SKM-1 treated with dmso at 0.1 percent for 144 hours (cell line): ENCODE measurements at regions not wholly inside any gene's neighbourhood (a gene's known extent, or its start where the extent isn't known, plus 50 kb on each side); places are given as distances from the start of the nearest gene placed in this dataset.

ENCODE experiments used
- DNase-seq: peaks from one replicate; lab custom pipeline; 2025; ENCODE audit not compliant: unreplicated experiment; lab: John Stamatoyannopoulos, UW

DNA sequence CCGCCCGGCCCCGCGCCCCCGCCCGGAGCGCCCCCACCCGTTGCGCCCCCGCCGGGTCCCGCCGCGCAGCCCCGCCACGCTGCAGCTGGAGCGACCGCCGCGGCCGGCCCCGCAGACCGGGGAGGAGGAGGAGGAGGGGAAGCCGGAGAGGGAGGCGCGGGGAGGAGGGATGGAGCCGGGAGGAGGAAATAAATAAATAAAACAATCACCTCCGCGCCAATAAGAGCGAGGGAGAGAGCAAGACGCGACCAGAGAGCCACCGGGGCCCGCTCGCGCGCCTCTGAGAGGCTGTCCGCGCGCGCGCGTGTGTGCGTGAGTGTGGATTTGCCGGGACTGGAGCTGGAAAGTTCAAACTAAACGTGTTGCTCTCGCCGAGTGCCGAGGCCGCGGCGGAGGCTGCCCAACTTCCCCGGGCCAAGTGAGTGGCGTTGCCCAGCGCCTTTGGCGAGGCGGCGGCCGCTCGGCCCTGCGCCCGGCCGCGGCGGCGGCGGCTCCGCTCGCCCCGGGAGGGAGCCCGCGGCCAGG is 2184.4 kb upstream of the TENM3 start:
- DNase-seq = peak; percentile 41

DNA sequence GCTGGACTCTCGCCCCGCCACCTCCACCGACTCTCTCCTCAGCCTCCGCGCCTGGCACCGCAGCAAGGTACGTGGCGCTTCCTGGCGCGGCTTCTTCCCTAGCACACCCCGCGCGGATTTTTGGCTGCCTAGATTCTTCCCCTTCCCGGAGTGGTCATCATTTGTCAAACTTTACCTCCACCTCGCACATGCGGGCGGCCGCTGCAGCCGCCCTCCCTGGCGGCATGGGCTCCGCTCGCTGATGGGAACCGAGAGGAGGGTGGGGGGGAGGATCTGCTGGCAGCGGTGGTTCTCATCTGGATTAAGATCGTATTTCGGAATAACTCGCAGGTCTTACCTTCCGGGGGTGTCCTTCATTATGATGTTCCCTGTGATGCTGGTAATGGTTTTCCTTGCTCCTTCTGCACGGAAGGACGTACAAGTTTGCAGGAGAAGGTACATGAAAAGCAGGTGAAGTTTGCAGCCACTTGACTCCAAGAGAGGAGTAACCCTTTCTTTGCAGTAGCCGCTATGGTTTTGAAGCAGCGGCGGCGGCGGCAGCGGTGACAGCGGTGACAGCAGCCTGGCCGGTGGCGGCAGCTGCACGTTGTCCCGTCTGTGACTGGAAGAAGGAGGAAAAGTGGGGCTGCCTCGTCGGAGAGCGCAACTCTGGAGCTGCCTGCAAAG is 2183.9 kb upstream of the TENM3 start:
- peak; percentile 19 for DNase-seq

DNA sequence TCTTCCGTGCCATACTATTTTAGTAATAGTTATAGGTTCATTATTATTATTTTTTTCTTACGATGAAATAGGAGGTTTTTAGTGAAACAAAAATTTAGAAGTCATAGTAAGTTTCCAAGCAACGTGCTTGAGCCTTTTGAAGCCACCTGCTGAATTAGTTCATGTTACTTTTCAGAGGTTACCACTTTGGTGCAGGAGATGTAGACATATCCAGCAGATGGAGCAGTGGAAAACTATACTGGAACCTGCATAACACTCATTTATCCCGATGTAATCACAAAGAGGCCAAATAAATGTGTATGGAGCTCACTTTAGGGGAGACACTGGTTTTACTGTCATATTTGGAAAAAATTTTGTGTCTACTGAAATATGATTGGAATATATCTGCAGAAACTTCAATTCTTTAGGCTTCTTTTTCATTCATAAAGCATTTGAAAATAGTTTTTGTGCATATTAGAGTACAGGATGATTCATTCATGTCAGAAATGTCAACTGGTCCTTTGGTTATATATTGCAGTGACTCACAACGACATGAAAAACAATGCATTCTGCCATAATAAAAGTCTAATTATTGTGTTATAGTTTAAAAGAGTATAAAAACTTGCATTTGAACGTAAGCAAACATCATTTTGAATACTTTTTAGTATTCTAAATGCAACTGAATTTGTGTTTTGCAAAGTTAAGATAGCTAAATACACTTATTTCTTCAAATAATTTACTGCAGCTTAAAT is 2182.9 kb upstream of the TENM3 start:
- DNase-seq = no peak

DNA sequence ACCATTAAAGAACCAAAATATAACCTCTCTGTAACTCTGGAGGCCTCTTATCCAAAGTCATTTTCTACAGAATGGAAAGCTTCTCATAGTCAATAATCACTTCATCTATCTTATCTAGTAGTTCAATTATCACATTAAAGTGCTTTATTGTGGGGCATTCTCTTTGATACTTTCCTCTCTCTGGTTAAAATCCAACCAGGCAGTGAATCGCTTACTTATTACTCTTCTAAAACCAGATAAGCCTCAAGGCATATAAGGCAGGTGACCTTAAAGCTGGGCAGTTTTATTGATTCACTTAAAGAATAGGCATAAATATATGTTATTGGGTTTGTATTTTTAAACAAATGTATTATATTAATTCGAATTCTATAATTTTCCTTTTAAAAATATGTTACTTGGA is 2162.1 kb upstream of the TENM3 start:
- DNase-seq = no peak

DNA sequence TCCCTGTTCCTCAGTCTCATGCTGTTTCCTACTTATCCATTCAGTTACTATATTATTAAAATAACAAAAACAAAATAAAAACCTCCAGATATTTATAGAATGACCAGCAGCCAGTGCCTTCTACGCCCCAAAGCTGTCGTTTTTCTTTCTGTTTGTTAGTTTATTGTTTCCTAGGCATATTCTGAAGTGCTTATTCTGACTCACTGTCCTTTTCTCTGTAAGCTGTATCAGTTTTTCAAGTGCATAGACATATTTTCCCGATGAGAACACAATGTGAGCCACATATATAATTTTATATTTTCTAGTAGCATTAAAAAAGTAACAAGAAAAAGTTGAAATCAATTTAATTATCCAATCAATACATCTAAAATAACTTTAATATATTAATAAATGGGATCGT is 2158.6 kb upstream of the TENM3 start:
- no peak for DNase-seq

DNA sequence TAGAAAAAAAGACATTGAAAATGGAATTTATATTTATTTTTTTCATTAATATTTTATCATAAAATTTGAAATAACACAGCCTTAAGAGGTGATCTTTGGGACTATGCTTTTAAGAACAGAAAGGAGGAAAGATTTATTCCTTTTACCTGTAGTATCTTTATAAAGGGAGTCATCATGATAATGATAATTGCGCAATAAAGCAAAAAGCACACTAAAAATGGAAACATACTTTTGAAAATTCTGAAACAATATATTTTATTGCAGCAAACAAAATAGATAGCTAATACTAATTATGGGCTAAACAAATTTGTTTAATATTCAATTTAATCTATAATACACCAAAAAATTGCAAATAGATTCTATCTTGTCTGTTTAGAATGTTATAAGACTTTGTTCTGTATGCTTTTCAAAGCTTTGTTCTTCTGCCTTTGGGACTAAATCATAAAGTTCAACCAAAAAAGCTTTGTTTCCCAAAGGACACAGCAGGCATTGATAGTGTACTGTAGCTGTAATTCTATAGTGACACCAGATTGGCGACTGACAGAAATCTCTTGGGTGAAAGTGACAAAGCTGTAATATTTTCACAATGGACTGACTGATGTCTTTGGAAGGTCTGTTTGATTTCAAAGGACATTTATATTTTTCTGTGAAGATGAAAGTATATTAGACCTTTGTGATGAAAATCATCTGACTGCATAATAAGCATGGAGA is 2156.6 kb upstream of the TENM3 start:
- DNase-seq = no peak

DNA sequence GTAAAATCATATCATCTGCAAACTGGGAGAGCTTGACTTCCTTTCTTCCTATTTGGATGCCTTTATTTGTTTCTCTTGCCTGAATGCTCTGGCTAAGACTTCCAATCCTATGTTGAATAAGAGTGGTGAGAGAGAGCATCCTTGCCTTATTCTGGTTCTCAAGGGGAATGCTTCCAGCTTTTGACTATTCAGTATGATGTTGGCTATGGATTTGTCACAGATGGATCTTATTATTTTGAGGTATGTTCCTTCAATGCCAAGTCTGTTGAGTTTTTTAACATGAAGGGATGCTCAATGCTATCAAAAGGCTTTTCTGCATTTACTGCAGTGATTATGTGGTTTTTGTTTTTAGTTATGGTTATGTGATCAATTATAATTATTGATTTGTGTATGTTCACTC is 2144.6 kb upstream of the TENM3 start:
- DNase-seq = no peak

DNA sequence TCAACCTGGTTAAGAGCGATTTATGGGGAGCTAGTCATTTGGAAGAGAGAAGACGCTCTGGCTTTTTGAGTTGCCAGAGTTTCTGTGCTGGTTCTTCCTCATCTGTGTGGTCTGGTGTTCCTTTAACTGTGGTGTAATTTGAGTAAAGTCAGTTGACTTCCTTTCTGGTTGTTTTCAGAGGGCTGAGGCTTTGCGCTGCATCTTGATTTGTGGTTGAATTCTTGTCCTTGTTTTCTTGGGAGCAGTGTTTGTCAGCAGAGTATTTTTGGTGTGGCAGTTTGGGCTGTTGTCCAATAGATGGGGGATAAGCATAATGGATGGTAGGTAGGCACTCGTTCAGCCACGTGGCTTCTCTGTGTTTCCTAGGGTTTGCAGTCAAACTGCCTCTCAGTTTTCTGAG is 2143.2 kb upstream of the TENM3 start:
- DNase-seq = peak; percentile 57

DNA sequence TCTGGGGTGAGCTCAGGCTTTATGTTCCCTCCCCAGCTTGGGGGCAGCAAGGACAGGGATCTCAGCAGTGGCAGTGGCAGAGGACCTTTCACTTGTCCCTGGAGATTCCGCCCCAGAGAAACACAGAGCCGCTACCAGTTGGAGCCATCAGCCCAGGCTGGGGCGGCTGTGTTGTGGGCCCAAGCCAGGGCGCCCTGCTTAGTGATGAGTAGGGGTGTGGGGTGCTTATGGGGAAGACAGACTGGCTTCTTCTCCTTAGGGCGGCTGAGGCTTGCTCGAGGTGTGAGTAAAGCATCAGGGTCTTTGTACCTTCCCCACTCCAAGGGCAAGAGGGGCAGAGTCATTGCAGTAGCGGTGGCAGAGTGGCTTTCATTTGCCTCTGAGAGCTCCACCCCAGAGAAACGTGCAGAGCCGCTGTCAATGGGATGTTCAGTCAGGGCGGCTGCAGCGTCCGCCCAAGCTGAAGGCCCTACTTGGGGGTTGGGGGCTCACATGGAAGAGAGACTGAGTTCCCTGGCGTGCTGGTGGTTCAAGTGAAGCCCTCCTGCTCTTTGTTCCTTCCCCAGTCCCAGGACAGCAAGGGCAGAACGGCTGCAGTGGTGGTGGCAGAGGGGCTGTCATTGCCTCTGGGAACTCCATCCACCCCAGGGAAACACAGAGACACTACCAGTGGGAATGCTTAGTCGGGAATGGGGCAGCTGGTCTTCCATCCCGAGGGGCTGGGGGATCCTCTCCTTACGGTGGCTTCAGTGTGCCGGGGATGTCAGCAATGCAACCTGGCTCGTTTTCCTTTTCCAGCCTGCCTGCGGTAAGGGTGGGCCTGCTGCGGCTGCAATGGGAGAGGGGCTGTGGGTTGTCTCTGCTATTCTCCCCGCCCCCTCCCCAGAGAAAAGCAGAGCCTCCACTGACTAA is 2142.5 kb upstream of the TENM3 start:
- no peak for DNase-seq

DNA sequence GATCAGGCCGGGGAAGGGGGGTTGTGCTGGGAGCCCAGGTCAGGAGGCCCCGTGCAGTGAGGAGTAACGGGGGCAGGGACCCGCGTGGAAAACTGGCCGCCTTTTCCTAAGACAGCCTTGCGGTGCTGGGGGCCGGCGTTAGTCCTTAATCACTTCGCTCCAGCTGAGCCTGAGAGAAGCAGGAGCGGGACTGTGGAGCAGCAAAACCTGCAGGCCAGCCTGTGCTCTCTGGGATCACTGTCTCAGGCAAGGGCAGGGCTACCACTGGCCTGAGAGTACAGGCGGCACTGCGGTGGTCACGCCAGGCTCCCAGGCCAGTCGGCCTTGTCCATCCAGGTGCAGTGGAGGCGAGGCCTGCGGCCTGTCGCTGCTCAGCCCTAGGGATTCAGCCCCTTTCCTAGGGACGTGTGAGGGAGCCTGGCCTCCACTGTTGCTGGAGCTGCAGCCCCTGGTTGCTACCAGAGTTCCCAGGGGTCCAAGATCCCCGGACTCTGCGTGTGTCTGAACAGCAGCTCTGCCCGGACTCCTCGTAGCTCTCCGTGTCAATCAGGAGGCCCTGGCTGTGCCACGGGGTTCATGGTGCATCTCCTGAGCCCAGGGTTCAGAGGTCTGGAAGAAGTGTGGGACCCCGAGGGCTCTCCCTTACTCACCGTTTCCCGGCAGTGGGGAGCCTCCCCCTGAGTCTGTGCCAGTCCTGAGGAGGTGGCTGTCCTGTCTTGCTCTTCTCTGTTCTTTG is 2141.7 kb upstream of the TENM3 start:
- no peak for DNase-seq

DNA sequence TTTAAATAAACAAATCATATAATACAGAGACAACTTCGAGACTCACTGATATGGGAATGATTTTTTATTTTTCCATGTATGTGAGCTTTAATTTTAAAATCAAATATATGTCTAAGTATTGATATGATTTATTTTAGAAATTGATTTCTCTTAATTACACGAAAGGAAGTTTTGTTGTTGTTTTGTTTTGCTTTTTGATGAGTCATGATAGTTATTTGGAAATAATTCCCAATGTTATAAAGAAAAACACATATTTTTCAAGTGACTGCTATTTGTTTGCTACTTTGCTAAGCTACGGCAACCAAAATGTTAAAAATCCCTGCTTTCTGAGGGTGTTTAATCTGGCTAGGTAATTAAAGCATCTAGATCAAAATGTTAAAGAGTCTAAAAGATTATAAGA is 2139.4 kb upstream of the TENM3 start:
- no peak for DNase-seq

DNA sequence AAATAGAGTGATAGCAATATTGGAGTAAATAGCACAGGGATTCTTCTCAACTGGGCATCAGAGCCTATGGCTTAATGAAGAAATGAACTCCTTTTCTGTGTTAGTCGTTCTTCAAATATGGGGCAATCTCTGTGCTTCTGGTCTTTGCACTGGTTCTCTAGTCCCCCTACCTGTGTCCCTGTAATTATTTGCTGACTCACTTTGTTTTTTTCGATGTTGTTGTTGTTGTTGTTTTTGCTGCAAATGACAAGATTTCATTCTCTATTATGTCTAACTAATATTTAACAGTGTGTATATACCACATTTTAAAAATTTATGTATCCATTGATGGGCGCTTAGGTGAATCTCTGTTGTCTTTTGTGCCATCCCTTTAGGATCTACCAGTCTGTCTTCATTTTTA is 2137.8 kb upstream of the TENM3 start:
- DNase-seq = no peak

DNA sequence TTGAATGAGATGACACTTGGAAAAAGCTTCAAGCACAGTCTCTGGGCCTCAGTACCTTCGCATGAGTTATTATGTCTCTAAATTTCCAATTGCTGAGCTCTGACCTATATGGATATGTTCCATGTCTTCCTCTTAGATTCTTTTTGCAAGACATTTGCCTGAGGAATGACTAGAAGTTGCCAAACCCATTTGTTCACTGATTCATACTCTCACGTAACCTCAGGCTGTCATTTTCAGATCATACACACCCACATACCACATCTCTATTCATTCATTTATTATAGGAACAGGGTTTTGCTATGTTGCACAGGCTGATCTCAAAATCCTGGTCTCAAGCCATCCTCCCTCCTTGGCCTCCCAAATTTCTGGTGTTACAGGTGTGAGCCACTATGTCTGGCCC is 2137.1 kb upstream of the TENM3 start:
- no peak for DNase-seq

DNA sequence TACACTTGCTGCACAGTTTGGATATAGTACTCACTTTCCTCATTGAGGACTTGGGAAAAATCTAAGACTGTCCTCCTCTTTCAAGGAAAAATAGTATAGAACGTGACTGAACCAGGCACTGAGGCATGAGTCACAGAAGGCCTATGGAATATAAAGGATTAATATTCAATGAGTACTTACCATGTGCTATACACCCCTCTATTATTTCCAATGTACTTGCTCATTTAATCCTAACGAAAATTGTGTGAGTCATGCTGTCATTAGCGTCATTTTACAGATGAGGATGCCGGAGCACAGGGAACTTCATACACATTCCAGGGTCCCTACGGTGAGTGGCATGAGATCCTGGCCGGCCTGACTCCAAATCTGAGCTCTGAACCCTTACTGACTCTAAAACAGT is 2136.2 kb upstream of the TENM3 start:
- DNase-seq = no peak

DNA sequence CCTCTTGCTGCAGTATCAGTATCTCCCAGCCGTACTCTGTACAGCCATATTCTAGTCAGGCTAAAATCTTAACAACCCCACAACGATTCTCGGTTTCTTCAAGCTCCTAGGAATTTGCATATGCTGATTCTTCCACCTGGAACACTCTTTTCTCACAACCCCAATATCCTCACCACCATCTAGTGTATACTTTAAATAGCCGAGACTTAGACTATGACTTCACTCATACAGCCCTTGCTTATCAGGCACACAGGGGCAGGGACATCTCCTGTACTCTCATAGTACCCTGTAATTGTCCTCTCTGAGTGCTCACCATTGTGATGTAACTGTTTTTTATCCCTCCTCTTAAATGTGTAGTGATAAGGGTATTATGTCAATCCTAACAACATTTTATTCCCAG is 2126.4 kb upstream of the TENM3 start:
- no peak for DNase-seq

DNA sequence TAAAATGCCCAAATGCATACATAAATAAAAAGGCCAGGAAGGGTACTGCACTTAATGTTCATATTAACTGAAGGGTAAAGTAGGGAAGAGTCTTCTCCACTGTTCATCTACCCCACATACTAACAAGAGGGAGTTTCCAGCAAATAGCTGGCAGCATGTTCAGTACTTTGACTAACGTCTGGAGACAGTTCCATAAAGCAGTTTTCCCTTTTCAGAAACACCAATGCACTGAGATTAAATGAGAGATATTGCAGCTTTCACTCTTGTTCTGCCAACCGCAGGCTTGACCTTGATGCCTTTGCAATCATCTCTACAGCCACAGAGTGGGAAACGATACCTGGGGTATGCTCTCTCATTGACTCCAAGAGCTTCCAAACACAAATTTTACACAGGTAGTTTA is 2123.1 kb upstream of the TENM3 start:
- no peak for DNase-seq

DNA sequence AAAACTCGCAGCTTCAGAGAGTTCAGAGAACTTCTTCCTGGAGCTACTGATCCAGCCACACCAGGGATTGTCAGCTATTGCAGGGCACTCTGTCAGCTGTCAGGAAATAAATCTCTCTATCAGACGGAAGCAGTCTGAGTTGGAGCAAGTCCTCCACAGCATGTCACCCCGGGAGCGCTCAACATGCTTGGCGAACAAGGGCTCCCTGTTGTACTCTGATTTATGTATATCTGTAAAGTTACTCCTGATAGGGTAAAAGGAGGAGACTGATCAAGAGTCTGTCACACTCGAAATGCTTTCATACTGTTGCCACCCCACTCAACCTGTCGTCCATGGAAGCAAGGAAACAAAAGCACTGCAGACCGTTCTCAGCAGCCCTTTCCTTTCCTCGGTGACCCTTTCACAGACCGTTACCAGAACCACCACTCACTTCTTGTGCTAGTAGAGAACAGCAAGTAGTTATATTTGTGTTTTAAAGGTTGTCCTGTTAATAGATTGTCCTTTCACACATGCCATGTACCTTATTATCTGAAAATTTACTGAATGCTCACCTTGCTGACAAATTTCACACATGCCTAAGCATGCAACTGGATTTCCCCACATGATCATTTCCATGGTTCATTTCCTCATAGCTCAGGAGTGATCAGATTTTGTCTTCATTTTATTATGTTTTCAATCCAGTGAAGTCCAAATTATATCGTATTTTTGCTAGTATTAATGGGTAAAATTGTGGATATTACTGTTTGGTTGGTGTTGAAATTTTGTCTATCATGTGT is 2108.9 kb upstream of the TENM3 start:
- no peak for DNase-seq

DNA sequence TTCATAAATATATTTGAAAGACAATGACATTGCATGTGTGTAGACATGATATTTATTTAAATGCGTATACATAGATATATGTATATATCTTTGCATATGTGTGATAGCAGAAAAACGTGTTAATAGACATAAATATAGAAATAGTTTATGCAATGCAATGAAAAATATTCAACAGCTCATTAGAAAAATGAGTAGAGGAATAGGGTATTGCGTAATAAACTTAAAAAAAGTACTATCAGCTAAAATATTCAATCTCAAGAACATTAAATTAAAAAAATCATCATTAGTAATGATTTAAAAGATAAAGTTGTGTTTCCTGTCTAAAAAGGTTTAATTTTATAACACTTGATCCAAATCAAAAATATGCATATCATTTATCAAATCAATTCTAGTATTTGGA is 2101.5 kb upstream of the TENM3 start:
- DNase-seq = no peak

DNA sequence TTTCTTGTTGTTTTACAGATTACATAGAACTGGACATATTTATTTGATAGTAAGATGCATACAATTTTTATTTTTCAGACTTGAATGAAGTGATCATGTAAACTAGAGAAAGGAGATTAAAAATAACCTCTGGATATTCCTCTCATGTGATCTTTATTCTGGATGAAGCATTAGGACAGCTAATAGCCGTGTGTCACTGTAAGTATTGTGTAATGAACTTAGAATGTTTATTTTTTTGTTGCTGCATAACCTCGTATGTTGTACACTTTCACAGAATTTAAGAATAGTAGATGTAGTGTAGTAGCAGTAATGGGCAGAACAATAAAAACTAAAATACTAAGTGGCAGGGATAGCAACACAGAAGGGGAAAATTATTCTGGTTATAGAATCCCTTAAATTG is 2094.5 kb upstream of the TENM3 start:
- no peak for DNase-seq

DNA sequence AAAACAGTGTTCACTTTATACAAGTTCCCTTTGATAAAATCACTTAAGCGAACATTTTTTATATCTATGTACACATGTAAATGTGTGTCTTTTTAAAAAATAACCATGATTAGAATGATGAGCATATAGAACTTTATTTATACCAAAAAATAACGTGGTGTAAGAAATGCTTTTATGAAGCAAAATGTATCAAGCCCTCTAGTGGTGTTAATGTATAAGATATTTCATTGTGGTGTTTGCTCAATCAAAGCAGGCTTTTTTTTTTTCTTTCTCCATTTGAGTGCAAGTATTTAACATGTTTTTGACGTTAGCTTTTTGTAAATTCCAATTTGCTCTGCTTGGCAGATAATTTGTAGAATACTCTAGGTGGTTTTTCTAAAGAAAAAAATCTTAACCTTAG is 2092.4 kb upstream of the TENM3 start:
- peak; percentile 2 for DNase-seq
